Body of pancreas (tissue), 4 donors: ENCODE measurements at regions not wholly inside any gene's neighbourhood (a gene's known extent, or its start where the extent isn't known, plus 50 kb on each side); places are given as distances from the start of the nearest gene placed in this dataset.

Source experiments
- CTCF ChIP-seq, 7 experiments: fragments of 450-650 bp in 4 of 7; fragments of 200-600 bp in 3 of 7; sonication (generic) in 3 of 7; IDR thresholded peaks; one replicate each; pipeline ENCODE4 v1.5.1; 2016 to 2019; ENCODE audit warnings: antibody characterized with exemption in 7 of 7
- POLR2A ChIP-seq, 3 donors: fragments of 450-650 bp; IDR thresholded peaks; one replicate each; pipeline ENCODE4 v1.6.1; 2016; ENCODE audit warnings: antibody characterized with exemption in 3 of 3, mild to moderate bottlenecking in 2 of 3

- TF ChIP-seq CTCF (IDR thresholded peaks at IDR 0.05): no peak
- TF ChIP-seq POLR2A (IDR thresholded peaks at IDR 0.05): no peak
These were observed 172.8 kb downstream of the GJA1 start for GRCh38 chr6:121608270-121608669.
